GM12878 (cell line): ENCODE measurements at regions not wholly inside any gene's neighbourhood (a gene's known extent, or its start where the extent isn't known, plus 50 kb on each side); places are given as distances from the start of the nearest gene placed in this dataset.

Experiments
- BCL11A ChIP-seq: IDR thresholded peaks from 2 replicates; pipeline ENCODE4 v1.6.1; 2011; ENCODE audit warnings: low read depth, low read length
- BCLAF1 ChIP-seq: fragments of 450-650 bp; IDR thresholded peaks from 2 replicates; pipeline ENCODE4 v1.6.1; 2017; ENCODE audit warnings: antibody characterized with exemption, mild to moderate bottlenecking, moderate library complexity
- E2F4 ChIP-seq: IDR thresholded peaks from 2 replicates; pipeline ENCODE4 v1.6.1; 2012; ENCODE audit warnings: low read depth, low read length, improper control_type of control experiment
- ETV6 ChIP-seq, 2 experiments: fragments of 450-650 bp in 1 of 2; IDR thresholded peaks in 1 of 2; conservative IDR thresholded peaks in 1 of 2; 2 replicates each; pipeline ENCODE4 v1.6.1; 2014; ENCODE audit warnings: antibody characterized with exemption in 1 of 2, borderline replicate concordance in 1 of 2, low read depth in 1 of 2, mild to moderate bottlenecking in 1 of 2, moderate library complexity in 1 of 2
- IKZF1 ChIP-seq: fragments of 450-650 bp; conservative IDR thresholded peaks from 2 replicates; pipeline ENCODE4 v1.6.1; 2017; ENCODE audit warnings: antibody characterized with exemption, mild to moderate bottlenecking
- IRF5 ChIP-seq: fragments of 450-650 bp; IDR thresholded peaks from 2 replicates; pipeline ENCODE4 v1.6.1; 2017; ENCODE audit warnings: borderline replicate concordance
- MTA3 ChIP-seq: IDR thresholded peaks from 2 replicates; pipeline ENCODE4 v1.6.1; 2012; ENCODE audit warnings: low read length, inconsistent platforms, borderline replicate concordance
- MYC ChIP-seq: IDR thresholded peaks from 2 replicates; pipeline ENCODE4 v1.6.1; 2011; ENCODE audit warnings: mild to moderate bottlenecking, low read length, moderate library complexity, inconsistent platforms; ENCODE audit not compliant: insufficient read depth, insufficient replicate concordance, insufficient read length, severe bottlenecking
- NKRF ChIP-seq: fragments of 450-650 bp; conservative IDR thresholded peaks from 2 replicates; pipeline ENCODE4 v1.6.1; 2017; ENCODE audit warnings: mild to moderate bottlenecking, moderate library complexity
- PML ChIP-seq: IDR thresholded peaks from 2 replicates; pipeline ENCODE4 v1.6.1; 2012; ENCODE audit warnings: low read length, inconsistent platforms
- RELB ChIP-seq: fragments of 450-650 bp; IDR thresholded peaks from 2 replicates; pipeline ENCODE4 v1.6.1; 2017; ENCODE audit warnings: low read depth, mild to moderate bottlenecking, moderate library complexity
- RUNX3 ChIP-seq: IDR thresholded peaks from 2 replicates; pipeline ENCODE4 v1.6.1; 2012; ENCODE audit warnings: low read length, inconsistent platforms
- TF ChIP-seq, protein P1 (sequence below): IDR thresholded peaks from 2 replicates; pipeline ENCODE4 v1.6.1; 2012; ENCODE audit warnings: low read length, inconsistent platforms

DNA sequence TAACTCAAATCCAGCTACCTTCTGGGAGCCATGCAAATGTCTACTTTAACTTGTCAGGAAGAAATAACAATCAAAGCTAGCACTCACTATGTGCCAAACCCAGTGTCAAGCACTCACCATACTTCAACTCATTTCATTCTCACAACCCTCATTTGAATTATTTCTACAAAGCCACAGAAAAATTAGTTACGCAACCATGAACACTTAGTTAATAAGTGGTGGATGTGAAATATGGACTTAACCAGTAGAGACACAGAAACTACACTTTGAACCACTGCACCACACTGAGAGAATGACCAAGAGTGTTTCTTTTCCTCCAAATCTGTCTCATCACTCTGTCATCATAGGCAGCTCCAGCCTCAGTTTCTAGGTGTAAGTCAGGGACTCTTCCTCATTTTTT, 91.0 kb upstream of the MBNL1 start (continued):
- TF ChIP-seq BCLAF1 (no peak), IRF5 (no peak), ETV6 (conservative IDR thresholded peaks at IDR 0.05 in 1 of 2, IDR thresholded peaks at IDR 0.05 in 1 of 2; ENCODE audit: borderline replicate concordance in 1 of 2, low read depth in 1 of 2) (no peak), MYC (no peak), MTA3 (no peak), IKZF1 (peak; percentile 35; the same call in 1 of the 2 replicates), BCL11A (0 out of 2 replicates have a peak, but pooled peaks have one; percentile 32), PML (no peak), E2F4 (no peak), NKRF (no peak), RUNX3 (no peak), RELB (no peak)
- TF ChIP-seq, protein P1, sequence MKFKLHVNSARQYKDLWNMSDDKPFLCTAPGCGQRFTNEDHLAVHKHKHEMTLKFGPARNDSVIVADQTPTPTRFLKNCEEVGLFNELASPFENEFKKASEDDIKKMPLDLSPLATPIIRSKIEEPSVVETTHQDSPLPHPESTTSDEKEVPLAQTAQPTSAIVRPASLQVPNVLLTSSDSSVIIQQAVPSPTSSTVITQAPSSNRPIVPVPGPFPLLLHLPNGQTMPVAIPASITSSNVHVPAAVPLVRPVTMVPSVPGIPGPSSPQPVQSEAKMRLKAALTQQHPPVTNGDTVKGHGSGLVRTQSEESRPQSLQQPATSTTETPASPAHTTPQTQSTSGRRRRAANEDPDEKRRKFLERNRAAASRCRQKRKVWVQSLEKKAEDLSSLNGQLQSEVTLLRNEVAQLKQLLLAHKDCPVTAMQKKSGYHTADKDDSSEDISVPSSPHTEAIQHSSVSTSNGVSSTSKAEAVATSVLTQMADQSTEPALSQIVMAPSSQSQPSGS = no peak
